Activated T-helper 1 cell treated with Interleukin-2 at 50 U/mL for 16 hours (primary cell): ENCODE measurements at regions not wholly inside any gene's neighbourhood (a gene's known extent, or its start where the extent isn't known, plus 50 kb on each side); places are given as distances from the start of the nearest gene placed in this dataset.
"Not testable (repeated sequence)": the region's sequence is repeated elsewhere in the genome, so short reads cannot be mapped to it uniquely, and the experiment has no call there.

Experiments
- DNase-seq: peaks from one replicate; pipeline ENCODE4 v3.0.0-alpha.2; 2020; ENCODE audit warnings: low read depth

GRCh38 chr1:120465900-120466299, 51.1 kb downstream of the NBPF8 start:
- not testable (repeated sequence) for DNase-seq

GRCh38 chr1:120477663-120478062, 62.8 kb downstream of the NBPF8 start:
- DNase-seq = not testable (repeated sequence)

- not testable (repeated sequence) for DNase-seq
Measured at GRCh38 chr1:120478400-120478799, 63.6 kb downstream of the NBPF8 start.

GRCh38 chr1:120487542-120487941, 72.7 kb downstream of the NBPF8 start:
- DNase-seq = not testable (repeated sequence)

- not testable (repeated sequence) for DNase-seq
Measured at GRCh38 chr1:120489217-120489616, 74.4 kb downstream of the NBPF8 start.

- not testable (repeated sequence) for DNase-seq
Measured at GRCh38 chr1:120497145-120497544, 82.3 kb downstream of the NBPF8 start.

- not testable (repeated sequence) for DNase-seq
Measured at GRCh38 chr1:120503284-120503683, 88.4 kb downstream of the NBPF8 start.

GRCh38 chr1:120506352-120506751, 91.5 kb downstream of the NBPF8 start:
- not testable (repeated sequence) for DNase-seq

- DNase-seq = not testable (repeated sequence)
Measured at GRCh38 chr1:120508351-120508750, 93.5 kb downstream of the NBPF8 start.

- not testable (repeated sequence) for DNase-seq
Measured at GRCh38 chr1:120509258-120509657, 94.4 kb downstream of the NBPF8 start.

GRCh38 chr1:120513099-120513498, 98.3 kb downstream of the NBPF8 start:
- DNase-seq = not testable (repeated sequence)

GRCh38 chr1:120513531-120513930, 98.7 kb downstream of the NBPF8 start:
- DNase-seq = not testable (repeated sequence)

GRCh38 chr1:120519196-120519595, 104.4 kb downstream of the NBPF8 start:
- DNase-seq = not testable (repeated sequence)

- not testable (repeated sequence) for DNase-seq
Measured at GRCh38 chr1:120524416-120524815, 109.6 kb downstream of the NBPF8 start.

GRCh38 chr1:120525386-120525785, 110.6 kb downstream of the NBPF8 start:
- DNase-seq = not testable (repeated sequence)

GRCh38 chr1:120529475-120530089, 114.7 kb downstream of the NBPF8 start:
- DNase-seq = not testable (repeated sequence)

- DNase-seq = not testable (repeated sequence)
Measured at GRCh38 chr1:120531455-120531854, 116.6 kb downstream of the NBPF8 start.

GRCh38 chr1:120534361-120535047, 119.7 kb downstream of the NBPF8 start:
- not testable (repeated sequence) for DNase-seq

GRCh38 chr1:120535052-120535451, 120.2 kb downstream of the NBPF8 start:
- not testable (repeated sequence) for DNase-seq

GRCh38 chr1:120541394-120541793, 126.6 kb downstream of the NBPF8 start:
- not testable (repeated sequence) for DNase-seq

GRCh38 chr1:120542365-120542764, 127.5 kb downstream of the NBPF8 start:
- DNase-seq = not testable (repeated sequence)

GRCh38 chr1:120542940-120543339, 128.1 kb downstream of the NBPF8 start:
- not testable (repeated sequence) for DNase-seq

- peak; percentile 66 for DNase-seq
Measured at GRCh38 chr1:120544434-120544833, 129.6 kb downstream of the NBPF8 start.
